DMS79 treated with DMSO at 0.1 percent for 48 hours (cell line): ENCODE measurements at regions not wholly inside any gene's neighbourhood (a gene's known extent, or its start where the extent isn't known, plus 50 kb on each side); places are given as distances from the start of the nearest gene placed in this dataset.
"Not testable (repeated sequence)": the region's sequence is repeated elsewhere in the genome, so short reads cannot be mapped to it uniquely, and the experiment has no call there.

Experiments
- DNase-seq: peaks from one replicate; lab custom pipeline; 2025; lab: John Stamatoyannopoulos, UW

- DNase-seq = not testable (repeated sequence)
Measured at GRCh38 chr7:80292634-80293033, 158.0 kb downstream of the GNAI1 start.

GRCh38 chr7:80288175-80289122, 153.8 kb downstream of the GNAI1 start:
- DNase-seq = no peak

GRCh38 chr7:80287400-80288174, 153.0 kb downstream of the GNAI1 start:
- no peak for DNase-seq

GRCh38 chr7:80286611-80287010, 152.0 kb downstream of the GNAI1 start:
- no peak for DNase-seq

GRCh38 chr7:80284855-80285254, 150.2 kb downstream of the GNAI1 start:
- no peak for DNase-seq

- no peak for DNase-seq
Measured at GRCh38 chr7:80279760-80280159, 145.1 kb downstream of the GNAI1 start.

GRCh38 chr7:80278737-80279136, 144.1 kb downstream of the GNAI1 start:
- DNase-seq = no peak

GRCh38 chr7:80277434-80278427, 143.1 kb downstream of the GNAI1 start:
- DNase-seq = peak; percentile 14
